Natural killer cell treated with Interleukin-12 subunit alpha and Interleukin-12 subunit beta and Interleukin-15 and Interleukin-18, amount 100 ng/mL, for 72 hours (primary cell): ENCODE measurements at regions not wholly inside any gene's neighbourhood (a gene's known extent, or its start where the extent isn't known, plus 50 kb on each side); places are given as distances from the start of the nearest gene placed in this dataset.

Source experiments
- ATAC-seq, 2 donors: fragments of 150-1000 bp; cut with Tn5 transposase in 1 of 2; sonication (Bioruptor Pico), chemical (Tn5 transposase) in 1 of 2; 2 replicates each; pipeline ENCODE4 v1.10.0; 2021
- DNase-seq: peaks from one replicate; pipeline ENCODE4 v3.0.0; 2022; ENCODE audit warnings: low spot score
- H3K27ac Mint-ChIP-seq, 2 donors: 1 replicate in 1 of 2; 2 replicates in 1 of 2; pipeline ENCODE4 v1.8.0; 2022; ENCODE audit warnings: mixed read lengths in 2 of 2, mild to moderate bottlenecking in 1 of 2, moderate library complexity in 1 of 2
- H3K27me3 Mint-ChIP-seq, 2 donors: 1 replicate in 1 of 2; 2 replicates in 1 of 2; pipeline ENCODE4 v1.8.0; 2022; ENCODE audit warnings: mixed read lengths in 2 of 2
- H3K36me3 Mint-ChIP-seq: one replicate; pipeline ENCODE4 v1.8.0; 2022; ENCODE audit warnings: mixed read lengths
- H3K4me1 Mint-ChIP-seq, 2 donors: 1 replicate in 1 of 2; 2 replicates in 1 of 2; pipeline ENCODE4 v1.8.0; 2022; ENCODE audit warnings: low read depth in 2 of 2, mixed read lengths in 2 of 2, mild to moderate bottlenecking in 1 of 2
- H3K4me3 Mint-ChIP-seq: one replicate; pipeline ENCODE4 v1.8.0; 2022; ENCODE audit warnings: mixed read lengths
- H3K9me3 Mint-ChIP-seq: 2 replicates; pipeline ENCODE4 v1.8.0; 2022; ENCODE audit warnings: mixed read lengths

GRCh38 chr10:78361031-78361430 lies 327.4 kb downstream of the RPS24 start:
- peaks cover 0 to 2% of the 10 kb centered on the region in 2 donors for H3K27me3 Mint-ChIP-seq
- no peak for ATAC-seq
- no peak overlapping the region for H3K4me3 Mint-ChIP-seq
- peaks cover 12 to 17% of the 10 kb centered on the region in 2 donors for H3K4me1 Mint-ChIP-seq
- H3K36me3 Mint-ChIP-seq: no peaks in the 10 kb centered on the region
- DNase-seq: peak; percentile 59
- no peak overlapping the region for H3K27ac Mint-ChIP-seq
- H3K9me3 Mint-ChIP-seq: no peaks in the 10 kb centered on the region

GRCh38 chr10:78362406-78363022 lies 328.9 kb downstream of the RPS24 start:
- peak overlapping the region; percentile 27 to 87 for H3K27ac Mint-ChIP-seq

GRCh38 chr10:78363190-78363589 lies 329.5 kb downstream of the RPS24 start:
- Mint-ChIP-seq H3K4me3 (no peak overlapping the region), H3K9me3 (no peaks in the 10 kb centered on the region), H3K27ac (peak overlapping the region in 1 of 2 donors; percentile 87), H3K4me1 (peaks cover 12 to 17% of the 10 kb centered on the region in 2 donors), H3K27me3 (peaks cover 0 to 2% of the 10 kb centered on the region in 2 donors), H3K36me3 (no peaks in the 10 kb centered on the region)
- DNase-seq (no peak), ATAC-seq (no peak)

More at GRCh38 chr10:78362406-78363022, 328.9 kb downstream of the RPS24 start:
- no peaks in the 10 kb centered on the region for H3K9me3 Mint-ChIP-seq
- ATAC-seq: peak; percentile 39 to 40
- peaks cover 12 to 17% of the 10 kb centered on the region in 2 donors for H3K4me1 Mint-ChIP-seq
- peak; percentile 61 for DNase-seq
- no peaks in the 10 kb centered on the region for H3K36me3 Mint-ChIP-seq
- H3K4me3 Mint-ChIP-seq: peak overlapping the region; percentile 41
- H3K27me3 Mint-ChIP-seq: peaks cover 0 to 2% of the 10 kb centered on the region in 2 donors

GRCh38 chr10:78365694-78366093 lies 332.0 kb downstream of the RPS24 start:
- Mint-ChIP-seq H3K9me3 (no peaks in the 10 kb centered on the region), H3K27ac (no peak overlapping the region), H3K4me3 (no peak overlapping the region), H3K27me3 (no peaks in the 10 kb centered on the region), H3K36me3 (no peaks in the 10 kb centered on the region), H3K4me1 (peaks cover 12 to 17% of the 10 kb centered on the region in 2 donors)
- DNase-seq (peak; percentile 12), ATAC-seq (no peak)

GRCh38 chr10:78366663-78367411 lies 333.2 kb downstream of the RPS24 start:
- no peaks in the 10 kb centered on the region for H3K9me3 Mint-ChIP-seq
- H3K36me3 Mint-ChIP-seq: no peaks in the 10 kb centered on the region

GRCh38 chr10:78367751-78368150 lies 334.1 kb downstream of the RPS24 start:
- ATAC-seq: no peak
- Mint-ChIP-seq H3K4me3 (no peak overlapping the region), H3K4me1 (peaks cover under 1 to 6% of the 10 kb centered on the region in 2 donors), H3K27me3 (no peaks in the 10 kb centered on the region), H3K9me3 (no peaks in the 10 kb centered on the region), H3K36me3 (no peaks in the 10 kb centered on the region), H3K27ac (no peak overlapping the region)
- DNase-seq: no peak

More at GRCh38 chr10:78366663-78367411, 333.2 kb downstream of the RPS24 start:
- ATAC-seq (no peak), DNase-seq (peak; percentile 39)
- no peak overlapping the region for H3K4me3 Mint-ChIP-seq
- peaks cover 9 to 14% of the 10 kb centered on the region in 2 donors for H3K4me1 Mint-ChIP-seq
- no peaks in the 10 kb centered on the region for H3K27me3 Mint-ChIP-seq
- H3K27ac Mint-ChIP-seq: no peak overlapping the region

GRCh38 chr10:78371136-78371535 lies 337.5 kb downstream of the RPS24 start:
- no peaks in the 10 kb centered on the region for H3K27me3 Mint-ChIP-seq
- H3K36me3 Mint-ChIP-seq: no peaks in the 10 kb centered on the region
- H3K27ac Mint-ChIP-seq: no peak overlapping the region
- no peaks in the 10 kb centered on the region for H3K9me3 Mint-ChIP-seq
- H3K4me3 Mint-ChIP-seq: no peak overlapping the region
- ATAC-seq (no peak), DNase-seq (peak; percentile 18)
- H3K4me1 Mint-ChIP-seq: no peaks in the 10 kb centered on the region

- H3K9me3 Mint-ChIP-seq: no peaks in the 10 kb centered on the region
- H3K4me1 Mint-ChIP-seq: no peaks in the 10 kb centered on the region
- no peak for ATAC-seq
- peak; percentile 22 for DNase-seq
- no peak overlapping the region for H3K4me3 Mint-ChIP-seq
- no peak overlapping the region for H3K27ac Mint-ChIP-seq
- no peaks in the 10 kb centered on the region for H3K36me3 Mint-ChIP-seq
- no peaks in the 10 kb centered on the region for H3K27me3 Mint-ChIP-seq
Measured at GRCh38 chr10:78372806-78373205, 339.1 kb downstream of the RPS24 start.

GRCh38 chr10:78374331-78375028 lies 340.8 kb downstream of the RPS24 start:
- Mint-ChIP-seq H3K27me3 (peaks cover 0 to 5% of the 10 kb centered on the region in 2 donors), H3K4me3 (no peak overlapping the region), H3K9me3 (no peaks in the 10 kb centered on the region), H3K4me1 (no peaks in the 10 kb centered on the region), H3K36me3 (no peaks in the 10 kb centered on the region), H3K27ac (no peak overlapping the region)
- no peak for ATAC-seq
- peak; percentile 60 for DNase-seq

GRCh38 chr10:78375854-78376785 lies 342.5 kb downstream of the RPS24 start:
- Mint-ChIP-seq H3K27ac (no peak overlapping the region), H3K36me3 (no peaks in the 10 kb centered on the region), H3K4me3 (no peak overlapping the region), H3K4me1 (no peaks in the 10 kb centered on the region), H3K9me3 (no peaks in the 10 kb centered on the region), H3K27me3 (peaks cover 5 to 6% of the 10 kb centered on the region in 2 donors)
- peak in 1 of 2 donors; percentile 11 for ATAC-seq
- DNase-seq: peak; percentile 37

GRCh38 chr10:78377356-78377755 lies 343.7 kb downstream of the RPS24 start:
- no peak for ATAC-seq
- DNase-seq: no peak
- Mint-ChIP-seq H3K27ac (no peak overlapping the region), H3K27me3 (peaks cover 5 to 6% of the 10 kb centered on the region in 2 donors), H3K9me3 (no peaks in the 10 kb centered on the region), H3K36me3 (no peaks in the 10 kb centered on the region), H3K4me3 (no peak overlapping the region), H3K4me1 (no peaks in the 10 kb centered on the region)

- no peaks in the 10 kb centered on the region for H3K36me3 Mint-ChIP-seq
- ATAC-seq (no peak), DNase-seq (peak; percentile 32)
- no peaks in the 10 kb centered on the region for H3K4me1 Mint-ChIP-seq
- H3K27me3 Mint-ChIP-seq: peaks cover 5 to 6% of the 10 kb centered on the region in 2 donors
- no peak overlapping the region for H3K27ac Mint-ChIP-seq
- H3K9me3 Mint-ChIP-seq: no peaks in the 10 kb centered on the region
- H3K4me3 Mint-ChIP-seq: no peak overlapping the region
Measured at GRCh38 chr10:78378192-78378591, 344.5 kb downstream of the RPS24 start.

GRCh38 chr10:78381107-78381506 lies 347.4 kb downstream of the RPS24 start:
- Mint-ChIP-seq H3K4me1 (no peaks in the 10 kb centered on the region), H3K27me3 (peaks cover 12 to 22% of the 10 kb centered on the region in 2 donors), H3K27ac (no peak overlapping the region), H3K36me3 (no peaks in the 10 kb centered on the region), H3K4me3 (no peak overlapping the region), H3K9me3 (no peaks in the 10 kb centered on the region)
- ATAC-seq: no peak
- peak; percentile 20 for DNase-seq
